GM23338 (cell line): ENCODE measurements at regions not wholly inside any gene's neighbourhood (a gene's known extent, or its start where the extent isn't known, plus 50 kb on each side); places are given as distances from the start of the nearest gene placed in this dataset.
A peak's percentile ranks its signal among the peaks of the same experiment; 100 is the strongest.

Source experiments
- ATAC-seq: fragments of 200-7000 bp; cut with Tn5 transposase; 3 replicates; pipeline ENCODE4 v1.9.1; 2020
- DNase-seq: peaks from one replicate; pipeline ENCODE4 v3.0.0-alpha.2; 2015; ENCODE audit warnings: low spot score
- H2AFZ ChIP-seq: fragments of 200-600 bp; sonication (generic); 2 replicates; pipeline ENCODE4 v1.8.0; 2016; ENCODE audit warnings: antibody characterized with exemption, mild to moderate bottlenecking, moderate library complexity
- H3F3A ChIP-seq: fragments of 200-600 bp; sonication (generic); replicated peaks from 2 replicates; pipeline ENCODE4 v1.8.0; 2017; ENCODE audit warnings: antibody characterized with exemption, mixed run types, low read depth
- H3K27ac ChIP-seq: fragments of 200-600 bp; sonication (generic); 2 replicates; pipeline ENCODE4 v1.6.1; 2016; ENCODE audit warnings: low read depth
- H3K27me3 ChIP-seq: fragments of 200-600 bp; sonication (generic); 2 replicates; pipeline ENCODE4 v1.8.0; 2016; ENCODE audit warnings: mild to moderate bottlenecking, mixed run types, moderate library complexity; ENCODE audit not compliant: insufficient read depth
- H3K36me3 ChIP-seq: fragments of 200-600 bp; sonication (generic); 2 replicates; pipeline ENCODE4 v1.8.0; 2016; ENCODE audit warnings: mild to moderate bottlenecking; ENCODE audit not compliant: insufficient read depth
- H3K4me1 ChIP-seq: fragments of 200-600 bp; sonication (generic); 2 replicates; pipeline ENCODE4 v1.8.0; 2016; ENCODE audit warnings: mild to moderate bottlenecking, moderate library complexity; ENCODE audit not compliant: insufficient read depth
- H3K4me2 ChIP-seq: fragments of 200-600 bp; sonication (generic); 2 replicates; pipeline ENCODE4 v1.7.1; 2017; ENCODE audit warnings: mixed run types
- H3K4me3 ChIP-seq: fragments of 200-600 bp; sonication (generic); 2 replicates; pipeline ENCODE4 v1.6.1; 2016; ENCODE audit warnings: mixed run types
- H3K79me2 ChIP-seq: fragments of 200-600 bp; sonication (generic); replicated peaks from 2 replicates; pipeline ENCODE4 v1.8.0; 2017; ENCODE audit warnings: mild to moderate bottlenecking; ENCODE audit not compliant: insufficient read depth
- H3K9me2 ChIP-seq: fragments of 200-600 bp; sonication (generic); 2 replicates; pipeline ENCODE4 v1.8.0; 2017; ENCODE audit not compliant: insufficient read depth
- H4K20me1 ChIP-seq: fragments of 200-600 bp; sonication (generic); replicated peaks from 2 replicates; pipeline ENCODE4 v1.8.0; 2017; ENCODE audit warnings: mild to moderate bottlenecking; ENCODE audit not compliant: insufficient read depth
- H3K27ac Mint-ChIP-seq: 2 replicates; pipeline ENCODE4 v1.8.0; 2020; ENCODE audit warnings: inconsistent platforms, mild to moderate bottlenecking, moderate library complexity, mixed read lengths
- H3K27me3 Mint-ChIP-seq: 3 replicates; pipeline ENCODE4 v1.8.0; 2022; ENCODE audit warnings: low read depth, mild to moderate bottlenecking, moderate library complexity, mixed read lengths, inconsistent platforms; ENCODE audit not compliant: insufficient read depth, poor library complexity
- H3K36me3 Mint-ChIP-seq: 3 replicates; pipeline ENCODE4 v1.8.0; 2021; ENCODE audit warnings: low read depth, mild to moderate bottlenecking, inconsistent platforms, moderate library complexity, mixed read lengths
- H3K4me1 Mint-ChIP-seq: 3 replicates; pipeline ENCODE4 v1.8.0; 2020; ENCODE audit warnings: mild to moderate bottlenecking, inconsistent platforms, mixed read lengths
- H3K4me3 Mint-ChIP-seq: 3 replicates; pipeline ENCODE4 v1.8.0; 2021; ENCODE audit warnings: moderate library complexity, mild to moderate bottlenecking, inconsistent platforms, mixed read lengths
- H3K9me3 Mint-ChIP-seq: 3 replicates; pipeline ENCODE4 v1.8.0; 2020; ENCODE audit warnings: moderate library complexity, mild to moderate bottlenecking, inconsistent platforms, mixed read lengths
- CTCF ChIP-seq, 2 experiments: fragments of 200-600 bp in 1 of 2; sonication (generic) in 1 of 2; conservative IDR thresholded peaks; 2 replicates each; pipeline versions ENCODE4 v1.5.1 to v1.6.1; 2016 to 2017; ENCODE audit warnings: antibody characterized with exemption in 2 of 2, low read depth in 2 of 2, mild to moderate bottlenecking in 2 of 2, moderate library complexity in 1 of 2
- ETS1 ChIP-seq: IDR thresholded peaks from 2 replicates; pipeline ENCODE4 v1.6.1; 2016; ENCODE audit warnings: antibody characterized with exemption
- EZH2 ChIP-seq: fragments of 200-600 bp; sonication (generic); IDR thresholded peaks from one replicate; pipeline ENCODE4 v1.8.0; 2017; ENCODE audit warnings: antibody characterized with exemption, mild to moderate bottlenecking, low read depth; ENCODE audit not compliant: unreplicated experiment
- EZH2phosphoT487 ChIP-seq: fragments of 200-600 bp; sonication (generic); IDR thresholded peaks from one replicate; pipeline ENCODE4 v1.8.1; 2018; ENCODE audit warnings: antibody characterized with exemption; ENCODE audit not compliant: unreplicated experiment
- JUNB ChIP-seq: IDR thresholded peaks from one replicate; pipeline ENCODE4 v1.6.1; 2016; ENCODE audit warnings: antibody characterized with exemption; ENCODE audit not compliant: unreplicated experiment
- NANOG ChIP-seq: IDR thresholded peaks from 2 replicates; pipeline ENCODE4 v1.6.1; 2016; ENCODE audit warnings: antibody characterized with exemption, borderline replicate concordance
- POLR2AphosphoS5 ChIP-seq: IDR thresholded peaks from 2 replicates; pipeline ENCODE4 v1.6.1; 2016; ENCODE audit warnings: antibody characterized with exemption, low read depth
- REST ChIP-seq: IDR thresholded peaks from one replicate; pipeline ENCODE4 v1.6.1; 2018; ENCODE audit warnings: antibody characterized with exemption; ENCODE audit not compliant: unreplicated experiment
- STAT1 ChIP-seq: IDR thresholded peaks from one replicate; pipeline ENCODE4 v1.6.1; 2016; ENCODE audit warnings: antibody characterized with exemption; ENCODE audit not compliant: unreplicated experiment
- ZNF331 ChIP-seq: fragments of 250-450 bp; sonication (Bioruptor Pico); IDR thresholded peaks from 2 replicates; pipeline ENCODE4 v1.5.0; 2020; ENCODE audit warnings: low read depth, mild to moderate bottlenecking, moderate library complexity
- TF ChIP-seq, protein P1 (sequence below): fragments of 250-450 bp; sonication (Bioruptor Pico); IDR thresholded peaks from 2 replicates; pipeline ENCODE4 v1.5.0; 2020; ENCODE audit warnings: mild to moderate bottlenecking, moderate library complexity

- no peak overlapping the region for H3K4me2 ChIP-seq
- ATAC-seq = no peak
- TF ChIP-seq EZH2phosphoT487 = no peak
- no peak for TF ChIP-seq JUNB
- TF ChIP-seq NANOG = no peak
- no peak for TF ChIP-seq CTCF (conservative IDR thresholded peaks at IDR 0.05; ENCODE audit: low read depth in 2 of 2)
- no peak for TF ChIP-seq REST
- no peak for TF ChIP-seq ZNF331 (CRISPR knock-in tag)
- no peak for TF ChIP-seq POLR2AphosphoS5
- no peak for TF ChIP-seq ETS1
- no peak for TF ChIP-seq STAT1
- no peak for TF ChIP-seq EZH2
- no peak overlapping the region; the same call in 1 of the 2 replicates for H2AFZ ChIP-seq
- Mint-ChIP-seq H3K27ac (0 out of 2 replicates have a peak overlapping the region, but pooled peaks have one; percentile 5), H3K4me3 (no peak overlapping the region), H3K9me3 (no peaks in the 10 kb centered on the region), H3K27me3 (peaks cover 4% of the 10 kb centered on the region), H3K36me3 (no peaks in the 10 kb centered on the region), H3K4me1 (peaks cover 20% of the 10 kb centered on the region)
- no peak overlapping the region for H3K27ac ChIP-seq
- no peaks in the 10 kb centered on the region for H3F3A ChIP-seq
- H3K4me3 ChIP-seq = no peak overlapping the region
- no peaks in the 10 kb centered on the region for H4K20me1 ChIP-seq
- H3K4me1 ChIP-seq = peaks cover 16% of the 10 kb centered on the region
- H3K9me2 ChIP-seq = no peaks in the 10 kb centered on the region
- H3K79me2 ChIP-seq = no peaks in the 10 kb centered on the region
- no peaks in the 10 kb centered on the region for H3K27me3 ChIP-seq
- H3K36me3 ChIP-seq = no peaks in the 10 kb centered on the region
- DNase-seq = no peak
Measured at GRCh38 chr1:81381881-81382280, 418.9 kb upstream of the ADGRL2 start.

- no peak overlapping the region for H3K27ac ChIP-seq
- no peak overlapping the region for H3K4me3 Mint-ChIP-seq
- H3K27ac Mint-ChIP-seq = no peak overlapping the region
- H3K36me3 Mint-ChIP-seq = no peaks in the 10 kb centered on the region
- no peak overlapping the region for H3K4me2 ChIP-seq
- no peak for ATAC-seq
- peaks cover 20% of the 10 kb centered on the region for H3K4me1 Mint-ChIP-seq
- no peak overlapping the region for H3K4me3 ChIP-seq
- H3K9me3 Mint-ChIP-seq = no peaks in the 10 kb centered on the region
- peaks cover 4% of the 10 kb centered on the region for H3K27me3 Mint-ChIP-seq
- DNase-seq = no peak
- H3K27me3 ChIP-seq = no peaks in the 10 kb centered on the region
- H3F3A ChIP-seq = no peaks in the 10 kb centered on the region
- H2AFZ ChIP-seq = no peak overlapping the region
- H3K9me2 ChIP-seq = no peaks in the 10 kb centered on the region
- no peaks in the 10 kb centered on the region for H3K36me3 ChIP-seq
- peaks cover 16% of the 10 kb centered on the region for H3K4me1 ChIP-seq
- no peaks in the 10 kb centered on the region for H3K79me2 ChIP-seq
- no peaks in the 10 kb centered on the region for H4K20me1 ChIP-seq
- TF ChIP-seq, protein P1, sequence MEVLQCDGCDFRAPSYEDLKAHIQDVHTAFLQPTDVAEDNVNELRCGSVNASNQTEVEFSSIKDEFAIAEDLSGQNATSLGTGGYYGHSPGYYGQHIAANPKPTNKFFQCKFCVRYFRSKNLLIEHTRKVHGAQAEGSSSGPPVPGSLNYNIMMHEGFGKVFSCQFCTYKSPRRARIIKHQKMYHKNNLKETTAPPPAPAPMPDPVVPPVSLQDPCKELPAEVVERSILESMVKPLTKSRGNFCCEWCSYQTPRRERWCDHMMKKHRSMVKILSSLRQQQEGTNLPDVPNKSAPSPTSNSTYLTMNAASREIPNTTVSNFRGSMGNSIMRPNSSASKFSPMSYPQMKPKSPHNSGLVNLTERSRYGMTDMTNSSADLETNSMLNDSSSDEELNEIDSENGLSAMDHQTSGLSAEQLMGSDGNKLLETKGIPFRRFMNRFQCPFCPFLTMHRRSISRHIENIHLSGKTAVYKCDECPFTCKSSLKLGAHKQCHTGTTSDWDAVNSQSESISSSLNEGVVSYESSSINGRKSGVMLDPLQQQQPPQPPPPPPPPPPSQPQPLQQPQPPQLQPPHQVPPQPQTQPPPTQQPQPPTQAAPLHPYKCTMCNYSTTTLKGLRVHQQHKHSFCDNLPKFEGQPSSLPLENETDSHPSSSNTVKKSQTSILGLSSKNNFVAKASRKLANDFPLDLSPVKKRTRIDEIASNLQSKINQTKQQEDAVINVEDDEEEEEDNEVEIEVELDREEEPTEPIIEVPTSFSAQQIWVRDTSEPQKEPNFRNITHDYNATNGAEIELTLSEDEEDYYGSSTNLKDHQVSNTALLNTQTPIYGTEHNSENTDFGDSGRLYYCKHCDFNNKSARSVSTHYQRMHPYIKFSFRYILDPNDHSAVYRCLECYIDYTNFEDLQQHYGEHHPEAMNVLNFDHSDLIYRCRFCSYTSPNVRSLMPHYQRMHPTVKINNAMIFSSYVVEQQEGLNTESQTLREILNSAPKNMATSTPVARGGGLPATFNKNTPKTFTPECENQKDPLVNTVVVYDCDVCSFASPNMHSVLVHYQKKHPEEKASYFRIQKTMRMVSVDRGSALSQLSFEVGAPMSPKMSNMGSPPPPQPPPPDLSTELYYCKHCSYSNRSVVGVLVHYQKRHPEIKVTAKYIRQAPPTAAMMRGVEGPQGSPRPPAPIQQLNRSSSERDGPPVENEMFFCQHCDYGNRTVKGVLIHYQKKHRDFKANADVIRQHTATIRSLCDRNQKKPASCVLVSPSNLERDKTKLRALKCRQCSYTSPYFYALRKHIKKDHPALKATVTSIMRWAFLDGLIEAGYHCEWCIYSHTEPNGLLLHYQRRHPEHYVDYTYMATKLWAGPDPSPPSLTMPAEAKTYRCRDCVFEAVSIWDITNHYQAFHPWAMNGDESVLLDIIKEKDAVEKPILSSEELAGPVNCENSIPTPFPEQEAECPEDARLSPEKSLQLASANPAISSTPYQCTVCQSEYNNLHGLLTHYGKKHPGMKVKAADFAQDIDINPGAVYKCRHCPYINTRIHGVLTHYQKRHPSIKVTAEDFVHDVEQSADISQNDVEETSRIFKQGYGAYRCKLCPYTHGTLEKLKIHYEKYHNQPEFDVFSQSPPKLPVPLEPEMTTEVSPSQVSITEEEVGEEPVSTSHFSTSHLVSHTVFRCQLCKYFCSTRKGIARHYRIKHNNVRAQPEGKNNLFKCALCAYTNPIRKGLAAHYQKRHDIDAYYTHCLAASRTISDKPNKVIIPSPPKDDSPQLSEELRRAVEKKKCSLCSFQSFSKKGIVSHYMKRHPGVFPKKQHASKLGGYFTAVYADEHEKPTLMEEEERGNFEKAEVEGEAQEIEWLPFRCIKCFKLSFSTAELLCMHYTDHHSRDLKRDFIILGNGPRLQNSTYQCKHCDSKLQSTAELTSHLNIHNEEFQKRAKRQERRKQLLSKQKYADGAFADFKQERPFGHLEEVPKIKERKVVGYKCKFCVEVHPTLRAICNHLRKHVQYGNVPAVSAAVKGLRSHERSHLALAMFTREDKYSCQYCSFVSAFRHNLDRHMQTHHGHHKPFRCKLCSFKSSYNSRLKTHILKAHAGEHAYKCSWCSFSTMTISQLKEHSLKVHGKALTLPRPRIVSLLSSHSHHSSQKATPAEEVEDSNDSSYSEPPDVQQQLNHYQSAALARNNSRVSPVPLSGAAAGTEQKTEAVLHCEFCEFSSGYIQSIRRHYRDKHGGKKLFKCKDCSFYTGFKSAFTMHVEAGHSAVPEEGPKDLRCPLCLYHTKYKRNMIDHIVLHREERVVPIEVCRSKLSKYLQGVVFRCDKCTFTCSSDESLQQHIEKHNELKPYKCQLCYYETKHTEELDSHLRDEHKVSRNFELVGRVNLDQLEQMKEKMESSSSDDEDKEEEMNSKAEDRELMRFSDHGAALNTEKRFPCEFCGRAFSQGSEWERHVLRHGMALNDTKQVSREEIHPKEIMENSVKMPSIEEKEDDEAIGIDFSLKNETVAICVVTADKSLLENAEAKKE = no peak
Measured at GRCh38 chr1:81380436-81380835, 420.3 kb upstream of the ADGRL2 start.
